NCI-H510A (cell line): ENCODE measurements at regions not wholly inside any gene's neighbourhood (a gene's known extent, or its start where the extent isn't known, plus 50 kb on each side); places are given as distances from the start of the nearest gene placed in this dataset.
"Not testable (repeated sequence)": the region's sequence is repeated elsewhere in the genome, so short reads cannot be mapped to it uniquely, and the experiment has no call there.

Experiments used
- DNase-seq: peaks from one replicate; lab custom pipeline; 2025; lab: John Stamatoyannopoulos, UW

DNA sequence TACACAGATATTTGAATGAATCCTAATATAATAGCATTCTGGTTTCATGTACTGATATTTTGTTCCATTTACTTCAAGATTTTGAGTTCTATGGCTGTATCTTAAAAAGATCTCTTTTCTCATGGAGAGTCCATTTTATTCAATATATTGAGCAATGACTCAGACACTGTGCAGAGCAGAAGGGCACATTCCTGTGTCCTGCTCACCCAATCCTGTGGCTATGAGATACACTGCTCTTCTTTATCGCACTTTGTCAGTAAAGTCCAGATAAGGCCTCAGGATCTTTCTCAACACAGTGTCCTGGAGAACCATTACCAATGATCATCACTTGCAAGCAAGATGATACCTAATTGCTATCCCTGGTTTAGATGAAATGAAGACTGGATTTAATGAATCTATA lies 155.0 kb downstream of the CYSLTR2 start:
- no peak for DNase-seq

DNA sequence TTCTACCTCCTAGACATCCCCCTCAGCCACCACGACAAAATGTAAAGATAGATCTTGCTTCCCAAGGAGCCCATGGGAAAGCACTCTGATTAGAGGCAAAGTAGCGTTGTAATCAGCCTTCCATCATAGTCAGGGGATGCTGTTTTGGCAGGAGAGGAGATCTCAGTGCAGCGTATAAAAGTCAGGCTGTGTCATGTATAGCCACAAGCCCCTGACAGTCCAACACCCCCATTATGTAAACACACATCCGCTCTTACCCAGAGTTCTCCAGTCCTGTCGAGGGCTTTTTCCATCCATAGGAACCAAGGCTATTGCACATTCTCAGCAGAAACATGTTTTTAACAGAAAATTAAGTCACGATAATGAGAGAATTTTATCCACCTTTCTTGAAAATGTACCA lies 156.3 kb downstream of the CYSLTR2 start:
- DNase-seq, result no peak

DNA sequence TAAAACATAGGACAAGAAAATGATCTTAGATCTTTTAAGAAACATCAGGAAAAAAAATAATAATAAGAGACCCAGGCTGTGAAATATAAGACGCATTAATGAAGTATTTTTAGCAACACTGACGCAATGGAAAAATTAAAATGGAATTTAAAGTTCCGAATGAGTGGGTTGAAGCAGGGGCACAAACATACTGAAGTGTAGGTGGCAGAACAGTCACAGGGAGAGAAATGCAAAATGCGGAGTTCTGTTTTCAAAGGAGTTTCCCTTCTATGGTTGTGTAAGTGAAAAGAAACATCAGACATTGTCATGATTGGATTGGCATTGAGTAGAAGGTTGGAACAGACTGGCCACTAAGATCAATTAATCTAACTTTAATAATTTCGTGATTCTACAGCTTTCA lies 159.8 kb downstream of the CYSLTR2 start:
- no peak for DNase-seq

DNA sequence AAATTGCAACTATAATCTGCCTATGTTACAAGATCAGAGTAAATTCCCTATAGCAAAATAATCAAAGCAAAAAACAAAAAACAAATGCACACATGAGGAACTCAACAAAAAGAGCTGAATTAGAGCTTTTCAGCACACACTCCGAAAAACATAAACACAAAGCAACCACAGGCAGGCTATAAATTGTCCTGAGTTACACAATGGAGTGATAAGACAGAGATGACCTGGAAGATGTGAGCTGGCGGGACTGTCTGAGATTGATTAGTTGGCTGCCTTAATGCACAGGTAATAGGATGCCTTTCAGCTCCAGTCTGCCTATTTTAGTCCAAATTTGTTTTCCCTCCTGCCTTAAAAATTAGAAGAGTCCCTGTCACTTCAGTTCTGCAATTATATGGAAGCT lies 159.0 kb upstream of the FNDC3A start:
- no peak for DNase-seq

DNA sequence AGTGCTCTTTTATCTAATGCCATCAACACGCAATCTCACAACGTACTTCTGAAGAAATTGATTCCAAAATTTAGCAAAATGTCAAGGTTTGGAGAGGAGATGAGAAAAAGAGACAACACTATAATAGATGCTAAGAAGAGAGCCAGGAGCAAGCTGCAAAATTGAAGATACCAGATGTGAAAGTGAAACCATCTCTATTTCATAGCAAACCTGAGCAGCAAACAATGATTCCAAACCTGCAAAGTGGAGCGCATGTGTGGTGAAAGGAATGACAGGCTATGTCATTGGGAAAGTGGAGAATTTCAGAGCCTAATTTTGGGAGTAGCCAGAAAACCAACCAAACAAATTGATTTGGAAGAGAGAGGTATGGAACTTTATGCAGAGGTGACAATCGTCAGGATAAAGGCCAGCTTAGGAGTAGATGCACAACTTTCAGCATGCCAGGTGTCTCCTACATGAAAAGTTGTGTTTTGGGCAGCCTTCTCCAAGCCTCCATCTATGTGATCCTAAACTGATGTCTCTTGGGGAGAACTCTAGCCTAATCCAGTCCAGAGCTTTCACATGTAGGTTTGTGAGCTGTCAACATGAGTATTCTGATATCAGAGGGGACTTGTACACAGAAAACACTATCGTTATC lies 158.4 kb upstream of the FNDC3A start:
- DNase-seq, result no peak

DNA sequence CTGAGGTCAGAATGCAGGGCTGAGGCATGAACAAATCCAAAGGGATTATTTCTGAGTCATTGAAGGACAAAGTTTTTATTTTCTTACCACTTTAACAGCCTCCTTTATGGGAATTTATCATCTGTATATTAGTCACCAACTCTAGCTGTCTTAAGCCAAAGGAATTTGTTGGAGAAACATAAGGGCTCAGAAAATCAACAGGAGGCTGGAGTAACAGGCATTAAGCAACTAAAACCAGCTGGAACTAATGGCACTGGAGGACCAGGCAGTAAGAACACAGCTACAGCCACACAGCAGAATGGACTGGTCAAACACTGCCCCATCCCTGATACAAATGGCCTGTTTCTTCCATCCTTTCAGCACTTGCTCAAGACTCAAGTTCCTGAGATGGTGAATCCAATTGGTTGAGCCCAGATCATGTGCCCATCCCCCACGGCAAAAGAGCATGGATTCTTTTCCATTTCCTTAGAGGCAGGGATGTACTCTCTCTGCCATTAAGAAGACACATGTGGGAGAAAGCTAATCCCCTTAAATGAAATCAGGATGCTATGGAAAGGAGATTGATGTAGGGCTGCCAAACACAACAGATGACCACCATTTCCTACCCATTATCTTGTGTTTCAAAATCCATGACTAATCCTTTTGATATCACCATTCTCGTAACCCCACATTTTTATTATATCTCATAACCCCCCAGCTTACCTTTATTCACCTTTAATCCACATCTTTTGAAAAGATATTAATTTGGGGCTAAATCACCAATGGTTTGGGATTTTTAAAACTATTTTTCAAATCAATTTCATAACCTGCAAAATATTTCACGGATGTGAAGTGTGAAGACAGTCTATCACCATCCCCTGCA lies 157.0 kb upstream of the FNDC3A start:
- no peak for DNase-seq

DNA sequence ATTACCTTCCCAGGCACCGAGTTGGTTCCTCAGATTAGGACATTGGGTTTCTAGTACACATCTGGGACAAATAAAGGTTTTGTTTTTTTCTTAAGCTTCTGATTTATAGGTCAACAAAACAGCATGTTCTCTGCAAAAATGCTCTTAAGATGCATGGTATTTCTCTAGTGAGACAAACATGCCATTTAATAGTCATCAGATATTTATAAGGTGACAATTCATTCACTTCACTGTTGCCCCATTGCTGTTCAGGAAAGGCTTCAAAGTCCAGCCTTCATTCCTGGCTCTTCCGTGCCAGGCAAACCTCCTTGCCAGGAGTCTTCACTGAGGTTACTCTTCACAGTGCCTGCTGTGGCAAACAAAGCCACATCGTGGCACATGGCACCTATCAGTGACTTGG lies 156.3 kb upstream of the FNDC3A start:
- DNase-seq, result no peak

DNA sequence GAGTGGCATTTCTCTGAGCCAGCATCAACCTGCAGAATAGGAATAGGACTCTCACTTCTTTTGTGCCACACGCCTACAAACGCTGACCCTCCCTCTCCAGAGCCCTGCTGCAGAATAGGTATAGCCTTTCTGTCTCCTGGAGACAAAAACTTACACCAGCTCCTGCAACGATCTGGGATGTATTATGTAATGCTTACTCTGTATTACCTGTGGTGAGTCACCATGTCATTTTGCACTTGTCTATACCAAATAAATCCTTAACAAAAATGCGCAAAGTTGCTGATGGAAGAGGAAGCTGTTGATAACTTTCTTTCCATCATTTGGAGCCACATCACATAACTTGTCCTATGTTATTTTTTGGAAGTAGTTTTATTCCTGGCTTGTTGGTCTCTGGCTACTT lies 155.8 kb upstream of the FNDC3A start:
- DNase-seq, result no peak

DNA sequence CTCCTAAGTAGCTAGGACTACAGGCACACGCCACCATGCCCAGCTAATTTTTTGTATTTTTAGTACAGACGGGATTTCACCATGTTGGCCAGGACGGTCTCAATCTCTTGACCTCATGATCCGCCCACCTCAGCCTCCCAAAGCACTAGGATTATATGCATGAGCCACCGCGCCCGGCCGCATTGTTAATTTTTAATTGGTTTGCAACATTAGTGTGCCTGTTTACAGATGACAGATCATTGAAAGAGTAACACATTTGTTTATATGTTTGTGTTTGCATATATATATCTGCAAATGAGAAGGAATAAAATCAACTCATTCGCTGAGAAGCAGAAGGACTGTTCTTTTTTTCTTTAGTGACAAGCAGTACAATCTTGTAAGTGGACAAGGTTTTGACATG lies 152.2 kb upstream of the FNDC3A start:
- DNase-seq, result not testable (repeated sequence)

DNA sequence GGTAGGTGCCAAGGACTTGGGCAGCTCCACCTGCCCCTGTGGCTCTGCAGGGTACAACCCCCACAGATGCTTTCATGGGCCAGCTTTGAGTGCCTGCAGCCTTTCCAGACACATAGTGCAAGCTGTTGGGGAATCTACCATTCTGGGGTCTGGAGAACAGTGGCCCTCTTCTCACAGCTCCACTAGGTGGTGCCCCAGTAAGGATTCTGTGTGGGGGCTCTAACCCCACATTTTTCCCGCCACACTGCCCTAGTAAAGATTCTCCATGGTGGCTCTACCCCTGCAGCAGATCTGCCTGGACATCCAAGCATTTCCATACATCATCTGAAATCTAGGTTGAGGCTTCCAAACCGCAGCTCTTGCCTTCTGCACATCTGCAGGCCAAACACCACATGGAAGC lies 149.7 kb upstream of the FNDC3A start:
- DNase-seq, result no peak

DNA sequence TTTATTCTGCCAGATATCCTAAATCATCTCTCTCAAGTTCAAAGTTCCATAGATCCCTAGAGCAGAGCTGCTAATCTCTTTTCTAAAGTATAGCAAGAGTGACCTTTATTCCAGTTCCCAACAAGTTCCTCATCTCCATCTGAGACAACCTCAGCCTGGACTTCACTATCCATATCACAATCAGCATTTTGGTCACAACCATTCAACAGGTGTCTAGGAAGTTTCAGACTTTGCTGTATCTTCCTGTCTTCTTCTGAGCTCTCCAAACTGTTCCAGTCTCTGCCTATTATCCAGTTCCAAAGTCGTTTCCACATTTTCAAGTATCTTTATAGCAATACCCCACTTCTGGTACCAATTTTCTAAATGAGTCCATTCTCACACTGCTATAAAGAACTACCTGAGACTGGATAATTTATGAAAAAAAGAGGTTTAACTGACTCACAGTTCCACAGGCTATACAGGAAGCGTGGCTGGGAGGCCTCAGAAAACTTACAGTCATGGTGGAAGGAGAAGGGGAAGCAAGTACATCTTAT lies 148.7 kb upstream of the FNDC3A start:
- not testable (repeated sequence) for DNase-seq

DNA sequence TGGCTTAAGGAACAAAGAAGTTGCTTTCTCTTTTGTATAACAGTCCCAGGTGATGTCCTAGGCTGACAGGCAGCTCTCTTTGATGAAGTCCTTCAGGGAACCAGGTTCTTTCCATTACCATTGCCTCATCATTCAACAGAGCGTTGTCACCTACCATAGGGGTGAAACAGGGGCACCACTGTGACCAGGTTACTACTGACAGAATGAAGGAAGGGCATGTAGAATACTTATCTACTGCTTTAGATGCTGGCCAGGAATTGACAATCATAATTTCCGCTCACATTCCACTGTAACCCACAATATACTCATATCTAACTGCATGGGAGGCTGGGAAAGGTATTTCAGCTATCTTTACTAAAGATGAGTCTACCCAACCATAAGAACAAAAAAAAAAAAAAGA lies 148.0 kb upstream of the FNDC3A start:
- no peak for DNase-seq

DNA sequence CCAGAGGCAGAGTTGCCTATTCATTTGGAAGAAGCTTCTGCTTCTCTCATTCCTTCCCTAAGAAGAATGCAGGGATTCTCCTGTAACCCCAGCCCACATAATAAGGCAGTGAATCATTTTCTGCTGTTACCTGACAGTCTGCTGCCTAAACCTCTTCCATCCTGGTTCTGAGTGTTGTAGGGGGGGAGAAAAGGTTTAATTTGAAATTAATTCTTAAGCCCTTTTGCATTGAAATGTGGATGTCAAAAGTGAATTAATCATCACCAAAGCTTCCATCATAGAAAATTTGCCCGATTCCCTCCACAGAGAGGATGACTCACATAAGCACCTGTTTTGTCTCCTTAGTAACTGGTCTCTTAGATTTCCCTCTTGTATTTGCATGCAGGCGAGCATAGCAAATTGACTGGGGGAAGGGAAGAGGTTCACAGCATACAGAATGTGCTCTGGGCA lies 146.7 kb upstream of the FNDC3A start:
- DNase-seq, result no peak

DNA sequence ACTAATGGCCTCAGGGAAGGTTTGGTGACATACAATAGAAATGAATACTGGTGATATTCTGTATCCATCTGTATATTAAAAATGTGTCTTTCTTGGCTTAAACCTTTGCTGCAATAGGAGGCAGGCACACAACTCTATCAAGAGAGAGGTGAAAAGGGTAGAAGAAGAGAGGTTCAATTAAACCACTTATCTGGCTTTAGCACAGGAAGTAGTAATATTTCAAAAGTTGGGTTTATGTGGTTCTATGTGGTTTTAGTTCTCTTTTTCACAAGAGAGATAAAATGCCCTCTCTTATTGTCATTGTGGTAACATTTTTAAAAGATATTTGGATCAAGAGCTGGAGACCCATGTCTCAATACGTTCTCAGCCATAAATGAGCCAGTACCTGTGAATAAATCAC lies 146.2 kb upstream of the FNDC3A start:
- DNase-seq, result no peak

DNA sequence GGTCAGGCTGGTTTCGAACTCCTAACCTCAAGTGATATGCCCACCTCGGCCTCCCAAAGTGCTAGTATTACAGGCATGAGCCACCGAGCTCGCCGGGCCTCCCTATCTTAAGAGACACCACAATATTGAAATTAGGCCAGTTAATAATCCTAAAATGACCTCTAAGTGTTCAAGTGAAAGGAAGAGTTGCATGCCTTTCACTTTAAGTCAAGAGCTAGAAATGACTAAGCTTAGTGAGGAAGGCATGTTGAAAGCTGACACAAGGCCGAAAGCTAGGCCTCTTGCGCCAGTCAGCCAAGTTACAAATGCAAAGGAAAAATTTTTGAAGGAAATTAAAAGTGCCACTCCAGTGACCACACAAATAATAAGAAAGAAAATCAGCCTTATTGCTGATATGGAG lies 144.5 kb upstream of the FNDC3A start:
- DNase-seq, result no peak

DNA sequence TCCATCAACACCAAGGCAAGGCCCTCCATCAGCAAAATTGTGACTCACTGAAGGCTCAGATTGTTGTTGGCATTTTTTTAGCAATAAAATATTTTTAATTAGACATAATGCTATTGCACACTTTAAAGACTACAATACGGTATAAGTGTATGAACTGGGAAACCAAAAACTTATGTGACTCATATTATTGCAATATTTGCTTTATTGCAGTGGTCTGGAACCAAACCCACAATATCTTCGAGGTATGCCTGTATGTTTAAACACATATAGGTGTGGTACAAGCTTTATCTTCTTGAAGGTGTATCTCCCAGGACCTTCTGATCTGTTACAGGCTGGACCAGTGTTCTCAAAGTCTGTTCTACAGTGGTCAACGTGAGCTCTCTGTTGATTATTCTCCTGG lies 142.3 kb upstream of the FNDC3A start:
- DNase-seq, result no peak

DNA sequence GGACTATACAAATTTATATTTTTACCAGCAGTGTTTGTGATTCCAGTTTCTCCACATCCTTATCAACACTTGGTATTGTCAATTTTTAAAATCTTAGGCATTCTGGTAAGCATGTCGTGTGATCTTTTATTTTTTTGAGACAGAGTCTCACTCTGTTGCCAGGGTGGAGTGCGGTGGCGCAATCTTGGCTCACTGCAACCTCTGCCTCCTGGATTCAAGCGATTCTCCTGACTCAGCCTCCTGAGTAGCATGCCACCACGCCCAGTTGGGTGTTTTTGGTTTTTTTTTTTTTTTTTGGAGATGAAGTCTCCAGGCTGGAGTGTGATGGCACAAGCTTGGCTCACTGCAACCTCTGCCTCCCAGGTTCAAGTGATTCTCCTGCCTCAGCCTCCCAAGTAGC lies 140.4 kb upstream of the FNDC3A start:
- DNase-seq, result not testable (repeated sequence)

DNA sequence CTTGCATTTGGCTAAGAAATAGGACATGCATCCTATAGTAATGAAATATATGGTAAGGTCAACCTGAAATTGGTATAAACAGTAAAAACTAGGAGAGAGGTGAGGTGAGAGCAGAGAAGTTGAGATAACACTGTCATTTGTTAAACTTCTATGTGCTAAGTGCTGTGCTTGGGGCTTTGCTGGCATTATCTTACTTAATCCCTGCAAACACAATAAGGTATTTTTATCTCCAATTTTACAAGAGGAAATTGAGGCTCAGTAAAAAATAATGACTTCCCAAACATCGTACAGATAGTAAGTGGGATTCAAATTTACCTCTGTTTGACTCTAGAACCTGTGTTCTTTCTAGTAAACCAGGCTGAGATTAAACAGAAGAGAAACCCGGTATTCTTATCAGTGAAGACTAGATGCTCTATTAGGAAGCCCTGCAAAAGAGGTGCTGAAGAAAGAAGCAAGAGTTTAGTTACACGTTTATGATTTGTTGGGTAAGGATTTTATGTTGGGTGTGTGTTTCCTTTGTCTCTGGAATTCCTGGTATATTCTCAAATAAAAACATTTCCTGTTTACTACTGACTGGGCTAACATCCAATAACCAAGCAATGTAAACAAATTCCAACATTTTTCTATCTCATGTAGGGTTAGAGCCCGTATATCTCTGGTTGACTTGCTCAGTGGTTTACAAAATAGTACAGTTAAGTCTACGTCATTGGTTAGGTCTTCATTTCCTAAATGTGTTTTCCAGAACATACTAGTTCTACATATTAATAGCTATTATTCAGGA lies 137.3 kb upstream of the FNDC3A start:
- DNase-seq, result no peak

DNA sequence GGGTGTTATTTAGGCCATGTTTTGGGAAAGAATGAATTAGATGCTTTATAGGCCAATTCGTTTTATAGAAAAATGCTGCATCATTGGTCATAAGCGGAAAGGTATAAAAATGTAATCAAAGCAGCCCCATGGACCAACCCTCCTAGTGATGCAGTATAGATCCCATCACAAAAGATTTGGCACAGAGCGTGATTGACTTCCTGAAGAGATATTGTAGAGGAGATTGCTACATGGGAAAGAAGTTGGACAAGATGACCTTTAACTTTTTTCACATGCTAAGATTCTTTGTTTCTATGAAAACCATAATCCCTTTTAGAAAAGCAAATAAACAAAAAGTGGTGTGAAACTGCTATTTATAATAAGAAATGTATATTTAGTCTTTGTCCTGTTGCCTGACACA lies 136.5 kb upstream of the FNDC3A start:
- no peak for DNase-seq

DNA sequence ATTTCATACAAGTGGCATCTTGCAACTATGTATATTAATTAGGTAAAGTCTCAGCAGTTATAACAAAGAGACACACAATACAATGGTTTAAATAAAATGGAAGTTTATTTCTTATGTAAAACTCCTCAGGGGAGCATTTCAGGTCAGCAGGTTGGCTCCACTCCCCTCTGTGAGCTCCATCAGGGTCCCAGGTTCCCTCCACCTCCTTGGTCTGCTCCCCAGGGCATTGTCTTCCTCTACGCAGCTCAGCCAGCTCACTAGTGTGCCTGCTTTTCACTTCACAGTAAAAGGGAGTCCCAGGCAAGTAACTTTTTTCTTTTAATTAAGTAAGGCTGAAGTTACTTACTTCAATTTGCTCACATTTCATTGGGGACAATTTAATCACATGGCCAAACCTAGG lies 135.3 kb upstream of the FNDC3A start:
- DNase-seq, result no peak

DNA sequence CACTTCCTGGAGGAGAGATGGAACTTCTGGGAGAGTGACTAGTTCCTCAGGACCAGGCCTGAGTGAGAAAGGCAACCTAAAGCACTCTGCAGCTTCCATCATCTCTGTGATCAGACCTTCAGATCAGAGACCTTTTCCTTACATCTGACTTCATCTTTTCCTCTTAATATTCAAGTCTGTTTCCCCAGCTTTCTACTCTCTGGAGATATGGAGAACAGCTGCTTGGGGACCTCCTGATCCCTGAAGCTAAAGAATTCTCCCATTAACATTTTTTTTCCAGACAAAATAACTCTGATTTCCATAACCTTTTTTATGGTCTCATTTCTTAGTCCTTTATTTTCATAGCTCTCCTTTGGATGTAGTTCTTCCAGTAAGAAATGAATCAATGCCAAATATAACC lies 133.4 kb upstream of the FNDC3A start:
- no peak for DNase-seq

DNA sequence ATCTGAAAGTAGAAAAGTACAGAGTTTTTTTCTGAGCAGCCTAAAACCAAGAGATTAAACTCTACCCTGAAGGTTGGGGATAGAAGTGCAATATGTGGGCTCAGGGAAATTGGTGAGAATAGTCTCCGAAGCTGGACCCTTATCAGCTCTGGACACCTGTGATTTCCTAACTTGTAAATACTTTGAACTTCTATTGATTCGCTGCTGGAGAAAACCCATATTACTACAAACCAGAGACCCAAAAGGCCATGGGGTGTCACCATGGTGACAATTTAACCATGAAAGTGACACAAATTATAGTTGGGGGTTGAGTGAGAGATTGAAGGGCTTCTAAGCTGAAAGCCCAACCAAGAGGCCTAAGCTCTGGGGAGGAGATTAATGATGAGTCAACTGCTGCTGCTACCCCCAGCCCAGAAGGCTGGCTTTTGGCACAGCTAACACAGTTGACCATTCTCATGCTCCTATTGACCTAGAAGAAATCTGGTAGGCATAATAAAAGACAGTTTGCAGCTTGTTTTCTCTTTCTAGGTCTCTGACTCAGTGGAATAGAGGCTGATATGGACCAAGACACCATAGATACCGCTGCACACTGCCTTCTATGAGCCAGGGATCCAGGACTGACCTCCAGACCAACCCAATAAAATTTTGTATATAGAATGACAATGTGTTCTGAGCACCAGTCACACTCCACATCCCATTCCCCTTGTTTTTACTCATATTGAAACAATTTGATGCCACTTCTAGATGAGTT lies 131.9 kb upstream of the FNDC3A start:
- no peak for DNase-seq
